GM21619 (cell line): ENCODE measurements at regions not wholly inside any gene's neighbourhood (a gene's known extent, or its start where the extent isn't known, plus 50 kb on each side); places are given as distances from the start of the nearest gene placed in this dataset.

Source experiments
- ATAC-seq: cut with Tn5 transposase; IDR thresholded peaks from one replicate; pipeline ENCODE4 v1.9.1; 2021; ENCODE audit not compliant: unreplicated experiment

GRCh38 chr4:59979061-59979460 is 1221.1 kb upstream of the ADGRL3 start:
- ATAC-seq, result no peak

- no peak for ATAC-seq
These were observed 1216.3 kb upstream of the ADGRL3 start for GRCh38 chr4:59983852-59984251.

GRCh38 chr4:59987289-59987688 is 1212.8 kb upstream of the ADGRL3 start:
- ATAC-seq, result no peak

DNA sequence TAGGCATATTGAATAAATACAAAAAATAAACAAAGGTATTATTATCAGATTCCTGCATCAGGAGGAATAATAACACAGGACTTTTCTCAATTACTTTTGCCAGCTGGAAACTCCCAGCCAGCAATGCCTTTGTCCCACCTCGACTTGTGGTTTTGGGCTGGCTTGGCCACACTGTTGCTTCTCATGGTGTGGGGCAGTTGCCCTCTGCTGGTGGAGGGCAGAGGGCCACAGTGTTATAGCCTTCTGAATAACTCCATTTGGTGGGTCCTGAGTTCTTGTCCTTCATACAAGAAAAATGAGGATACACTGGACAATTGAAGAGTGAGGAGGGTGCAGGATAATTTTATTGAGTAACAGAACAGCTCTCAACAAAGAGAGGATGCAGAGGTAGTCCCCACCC is 1206.0 kb upstream of the ADGRL3 start:
- ATAC-seq, result no peak

DNA sequence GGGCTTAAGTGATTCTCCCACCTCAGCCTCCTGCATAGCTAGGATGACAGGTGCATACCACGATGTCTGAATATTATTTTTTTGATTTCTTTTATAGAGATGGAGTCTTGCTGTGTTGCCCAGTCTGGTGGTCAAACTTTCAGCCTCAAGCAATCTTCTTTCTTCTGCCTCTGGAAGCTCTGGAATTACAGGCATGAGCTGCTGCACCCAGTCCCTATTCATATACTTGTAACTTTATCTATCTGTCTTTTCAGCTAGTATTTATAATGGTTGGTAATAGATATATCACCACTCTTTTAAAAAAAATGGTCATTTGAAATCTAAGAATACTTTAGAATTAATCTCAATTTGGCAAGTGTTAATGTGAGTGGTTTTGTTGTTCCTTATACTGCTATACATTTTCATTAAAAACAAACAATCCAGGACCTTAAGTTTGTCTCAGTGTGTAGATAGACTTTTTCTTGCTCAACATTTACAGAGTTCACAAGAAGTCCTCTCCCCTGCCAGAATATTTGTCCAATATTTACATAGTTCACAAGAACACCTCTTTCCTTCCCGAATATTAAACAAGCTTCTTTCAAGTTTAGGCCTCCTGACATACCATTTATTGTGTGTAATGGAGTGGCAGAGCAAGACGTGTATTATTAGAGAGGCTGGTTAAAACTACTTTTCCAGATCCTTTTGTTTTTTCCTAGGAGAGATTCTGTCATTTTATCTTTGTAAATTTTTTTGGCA is 1197.4 kb upstream of the ADGRL3 start:
- ATAC-seq, result no peak

DNA sequence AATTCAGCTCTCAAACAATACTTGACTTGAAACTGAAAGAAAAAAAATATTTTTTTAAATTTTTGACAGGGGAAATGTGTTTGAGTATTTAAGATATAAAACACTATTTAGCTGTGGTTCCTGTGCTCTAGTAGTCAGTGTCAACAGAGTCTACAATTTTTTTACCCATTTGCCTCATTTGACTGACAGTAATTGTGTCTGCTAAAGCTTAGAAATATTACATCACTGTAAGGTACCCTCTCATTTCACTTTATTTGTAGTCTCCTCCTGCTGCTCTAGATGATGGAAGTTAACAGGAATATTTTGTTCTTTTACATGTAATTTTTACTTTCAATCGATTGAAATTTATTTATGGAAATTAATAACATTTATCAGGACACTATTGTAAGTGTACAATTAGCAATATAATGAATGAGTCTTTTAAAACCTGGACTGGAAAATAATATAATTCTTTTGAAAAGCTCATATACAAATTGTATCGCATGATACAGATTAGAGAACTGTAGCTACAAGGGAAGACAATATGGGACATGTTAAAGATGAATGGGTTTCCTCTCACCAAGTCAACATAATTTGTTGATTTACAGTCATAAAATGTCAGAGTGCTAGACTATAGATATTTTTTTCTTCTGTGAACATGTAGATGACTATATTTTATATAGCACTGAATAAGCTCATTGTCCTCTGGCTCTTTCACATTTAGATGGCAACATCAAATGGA is 1186.5 kb upstream of the ADGRL3 start:
- ATAC-seq, result no peak

DNA sequence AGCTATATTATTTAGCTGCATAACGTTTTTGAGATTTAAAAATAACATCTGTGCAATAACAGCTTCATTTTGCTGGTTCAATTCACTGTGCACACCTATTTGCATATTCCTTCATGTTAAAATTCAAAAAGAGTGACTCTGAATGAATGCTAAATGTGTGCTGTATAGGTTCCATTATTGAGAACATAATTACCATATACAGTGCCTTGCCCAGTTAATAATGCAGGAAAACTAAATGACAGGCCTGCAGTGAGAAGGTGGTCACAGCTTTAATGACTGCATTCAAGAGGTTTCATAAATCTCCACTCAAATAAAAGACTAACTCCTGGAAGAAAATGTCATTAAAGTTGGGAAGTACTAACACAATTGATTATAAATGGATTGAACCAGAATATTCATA is 1183.2 kb upstream of the ADGRL3 start:
- ATAC-seq, result no peak

DNA sequence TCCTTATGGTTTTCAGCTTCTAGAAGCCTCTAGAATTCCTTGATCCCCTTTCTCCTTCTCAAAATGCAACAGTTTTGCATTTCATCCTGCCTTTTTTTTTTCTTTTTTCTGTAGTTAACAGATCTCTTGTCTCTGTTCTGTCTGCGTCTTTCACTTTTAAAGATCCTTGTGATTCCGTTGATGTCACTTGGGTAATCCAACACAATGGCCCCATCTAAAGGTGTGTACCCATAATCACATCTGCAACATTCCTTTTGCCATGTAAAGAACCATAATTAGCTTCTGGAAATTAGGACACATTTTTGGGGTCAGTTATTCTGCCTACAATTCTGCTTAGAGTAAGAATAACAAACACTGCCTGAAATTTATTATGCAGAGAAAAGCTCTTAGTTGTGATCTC is 1180.9 kb upstream of the ADGRL3 start:
- ATAC-seq, result no peak

DNA sequence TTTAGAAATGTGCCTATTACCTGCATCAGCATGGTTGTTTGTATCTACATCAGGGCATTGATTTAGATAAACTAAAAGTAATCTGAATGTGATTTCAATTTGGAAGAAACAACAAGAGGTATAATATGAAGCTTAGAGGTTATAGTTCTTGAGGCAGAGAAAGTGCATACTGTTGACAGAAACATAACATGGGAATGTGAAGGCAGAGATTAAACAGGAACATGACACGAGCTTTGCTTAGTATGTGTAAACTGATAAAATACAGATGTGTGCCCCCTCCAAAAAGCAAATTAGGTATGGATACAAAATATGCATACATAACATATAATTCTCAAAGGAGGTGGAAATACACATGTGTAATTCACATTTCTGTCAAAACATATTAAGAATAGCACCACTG is 1180.2 kb upstream of the ADGRL3 start:
- ATAC-seq, result no peak

DNA sequence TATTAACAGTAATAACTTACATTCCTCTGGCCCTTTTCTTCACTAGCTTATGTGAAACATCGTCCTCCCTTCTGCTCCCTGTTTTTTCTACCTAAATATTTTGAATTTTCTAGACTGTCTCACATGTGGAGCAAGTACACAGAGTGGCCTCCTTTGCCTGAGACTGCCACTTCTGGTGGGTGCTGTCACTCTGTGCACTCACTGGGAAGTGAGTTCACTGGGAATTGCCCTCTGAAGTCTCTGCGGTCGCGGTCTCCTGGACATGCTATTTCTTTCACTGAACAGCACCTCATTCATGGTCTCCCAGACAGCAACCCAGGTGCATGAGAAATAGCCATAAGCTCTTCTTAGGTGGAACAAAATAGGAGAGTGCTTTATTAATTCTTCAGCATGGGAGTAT is 1179.7 kb upstream of the ADGRL3 start:
- ATAC-seq, result no peak

DNA sequence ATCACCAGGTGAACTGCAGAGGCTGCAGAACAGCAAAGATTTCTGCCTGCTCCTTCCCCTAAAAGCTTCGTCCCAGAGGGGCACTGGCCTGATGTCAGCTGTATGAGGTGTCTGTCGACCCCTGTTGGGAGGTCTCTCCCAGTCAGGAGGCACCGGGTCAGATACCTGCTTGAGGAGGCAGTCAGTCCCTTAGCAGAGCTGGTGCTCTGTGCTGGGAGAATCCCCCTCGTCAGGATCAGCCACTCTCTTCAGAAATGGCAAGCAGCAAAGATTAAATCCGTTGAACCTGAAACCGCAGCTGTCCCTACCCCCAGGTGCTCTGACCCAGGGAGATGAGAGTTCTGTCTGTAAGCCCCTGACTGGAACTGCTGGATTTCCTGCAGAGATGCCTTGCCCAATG is 1166.3 kb upstream of the ADGRL3 start:
- ATAC-seq, result no peak

DNA sequence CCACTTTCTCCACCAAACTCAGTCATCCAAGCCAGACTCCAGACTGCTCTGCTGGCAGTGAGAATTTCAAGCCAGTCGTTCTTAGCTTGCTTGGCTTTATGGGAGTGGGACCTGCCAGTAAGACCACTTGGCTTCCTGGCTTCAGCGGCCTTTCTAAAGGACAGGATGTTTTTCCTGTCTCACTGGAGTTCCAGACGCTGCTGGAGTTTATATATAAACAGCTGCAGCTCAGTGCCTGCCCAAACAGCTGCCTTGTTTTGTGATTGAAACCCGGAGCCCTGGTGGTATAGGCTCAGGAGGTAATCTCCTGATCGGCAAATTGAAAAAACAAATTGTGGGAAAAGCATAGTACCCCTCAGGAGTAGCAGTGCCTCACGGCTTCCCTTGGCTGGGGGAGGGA is 1165.8 kb upstream of the ADGRL3 start:
- no peak for ATAC-seq

DNA sequence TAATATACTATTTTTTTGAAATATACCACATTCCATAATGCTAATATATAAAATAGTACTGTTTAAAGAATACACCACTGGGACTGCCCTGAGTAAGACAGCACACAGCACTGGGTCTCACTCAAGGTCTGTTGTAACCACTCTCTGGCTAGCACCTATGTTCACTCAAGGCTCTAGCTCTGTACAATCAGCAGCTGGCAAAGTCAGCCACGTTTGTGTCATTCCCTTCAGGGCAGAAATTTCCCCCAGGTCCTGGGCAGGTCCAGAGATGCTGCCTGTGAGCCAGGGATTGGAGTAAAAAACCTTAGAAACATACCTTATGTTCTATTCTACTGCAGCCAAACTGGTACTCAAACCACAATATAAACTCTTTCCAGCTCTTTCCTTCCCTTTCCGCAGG is 1160.2 kb upstream of the ADGRL3 start:
- ATAC-seq, result no peak

DNA sequence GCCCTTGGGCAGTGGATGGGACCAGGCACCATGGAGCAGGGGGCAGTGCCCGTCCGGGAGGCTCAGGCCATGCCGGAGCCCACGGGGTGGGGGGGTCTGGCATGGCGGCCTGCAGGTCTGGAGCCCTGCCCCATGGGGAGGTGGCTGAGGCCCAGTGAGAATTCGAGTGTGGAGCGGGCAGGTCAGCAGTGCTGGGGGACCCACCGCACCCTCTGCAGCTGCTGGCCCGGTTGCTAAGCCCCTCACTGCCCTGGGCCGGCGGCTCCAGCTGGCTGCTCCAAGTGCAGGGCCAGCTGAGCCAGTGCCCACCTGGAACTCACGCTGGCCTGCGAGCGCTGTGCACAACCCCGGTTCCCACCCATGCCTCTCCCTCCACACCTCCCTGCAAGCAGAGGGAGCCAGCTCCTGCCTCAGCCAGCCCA is 1157.9 kb upstream of the ADGRL3 start:
- ATAC-seq, result no peak

GRCh38 chr4:60042941-60043340 is 1157.2 kb upstream of the ADGRL3 start:
- ATAC-seq, result no peak

DNA sequence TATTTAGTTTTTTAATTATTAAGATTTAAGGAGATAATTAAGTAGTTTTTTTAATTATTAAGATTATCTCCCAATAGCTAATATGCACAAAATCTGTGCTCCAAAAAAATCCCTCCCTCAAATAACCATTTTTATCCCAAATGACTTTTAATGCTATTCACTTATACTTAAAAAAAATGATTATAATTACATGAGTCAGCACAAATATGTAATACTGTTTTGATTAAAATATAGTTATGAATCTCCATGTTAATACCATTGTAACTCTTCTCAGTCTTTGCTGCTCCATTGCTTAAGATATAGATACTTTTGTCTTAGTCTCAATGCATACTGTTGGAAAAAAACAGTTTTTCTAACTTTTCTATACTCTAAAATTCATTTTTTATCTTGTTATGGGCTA is 1121.1 kb upstream of the ADGRL3 start:
- ATAC-seq, result no peak

- ATAC-seq, result no peak
These were observed 1118.3 kb upstream of the ADGRL3 start for GRCh38 chr4:60081839-60082238.

- no peak for ATAC-seq
These were observed 1111.2 kb upstream of the ADGRL3 start for GRCh38 chr4:60088807-60089486.

DNA sequence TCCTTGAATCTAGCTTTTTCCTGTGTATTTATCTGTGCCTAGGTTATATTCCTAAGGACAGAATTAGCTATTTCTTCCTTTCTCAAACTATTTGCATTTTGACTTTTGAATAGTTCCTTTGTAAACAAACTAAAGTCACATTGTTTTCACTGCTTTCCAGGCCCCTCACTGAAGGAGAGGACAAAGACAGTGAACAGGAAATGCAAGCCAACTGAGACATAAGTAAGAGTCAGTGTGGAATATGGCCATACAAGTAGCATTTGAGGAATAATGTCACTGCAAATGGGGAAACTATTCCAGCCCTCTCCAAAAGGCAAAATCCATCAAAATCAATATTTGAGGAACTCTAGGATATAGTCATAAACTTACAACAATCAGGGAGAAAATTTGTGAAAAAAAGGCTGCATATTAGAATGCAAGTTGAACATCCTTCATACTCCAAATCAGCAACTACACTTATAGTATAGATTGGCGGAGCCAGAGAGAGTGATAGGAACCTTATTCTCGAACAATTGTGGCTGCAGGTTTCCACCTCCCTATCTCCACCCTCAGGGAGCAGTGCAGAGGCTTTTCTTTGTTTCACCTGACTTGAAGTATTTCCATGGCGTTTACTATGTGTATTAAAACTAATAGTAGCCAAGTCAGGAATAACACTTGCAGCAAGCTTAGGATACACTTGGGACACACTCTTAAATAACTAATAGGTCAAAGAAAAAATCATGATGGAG is 1110.4 kb upstream of the ADGRL3 start:
- ATAC-seq, result no peak

- ATAC-seq, result no peak
These were observed 1103.5 kb upstream of the ADGRL3 start for GRCh38 chr4:60096676-60097075.

GRCh38 chr4:60116592-60116991 is 1083.5 kb upstream of the ADGRL3 start:
- no peak for ATAC-seq
